ENCODE measurements at regions not wholly inside any gene's neighbourhood (a gene's known extent, or its start where the extent isn't known, plus 50 kb on each side); places are given as distances from the start of the nearest gene placed in this dataset.

- TF ChIP-seq CTCF (IDR thresholded peaks at IDR 0.05) (no peak), POLR2A (IDR thresholded peaks at IDR 0.05) (no peak)
Observed at GRCh38 chr4:162978398-162978797, 188.3 kb downstream of the NAF1 start.

Measured in adrenal gland (tissue), 5 donors.